ENCODE measurements at regions not wholly inside any gene's neighbourhood (a gene's known extent, or its start where the extent isn't known, plus 50 kb on each side); places are given as distances from the start of the nearest gene placed in this dataset.

- no peak for DNase-seq (ENCODE audit: low spot score)
Observed at GRCh38 chr1:193726722-193727121, 540.3 kb upstream of the B3GALT2 start.

- DNase-seq (ENCODE audit: low spot score) = no peak
Observed at GRCh38 chr1:193712392-193712791, 526.0 kb upstream of the B3GALT2 start.

- DNase-seq (ENCODE audit: low spot score) = no peak
Observed at GRCh38 chr1:193709607-193710006, 523.2 kb upstream of the B3GALT2 start.

- DNase-seq (ENCODE audit: low spot score) = no peak
Observed at GRCh38 chr1:193707271-193708021, 521.0 kb upstream of the B3GALT2 start.

GRCh38 chr1:193706766-193707165 is 520.4 kb upstream of the B3GALT2 start:
- DNase-seq (ENCODE audit: low spot score) = no peak

GRCh38 chr1:193705554-193705981 is 519.2 kb upstream of the B3GALT2 start:
- no peak for DNase-seq (ENCODE audit: low spot score)

- no peak for DNase-seq (ENCODE audit: low spot score)
Observed at GRCh38 chr1:193703655-193704054, 517.2 kb upstream of the B3GALT2 start.

- DNase-seq (ENCODE audit: low spot score) = no peak
Observed at GRCh38 chr1:193703121-193703520, 516.7 kb upstream of the B3GALT2 start.

- no peak for DNase-seq (ENCODE audit: low spot score)
Observed at GRCh38 chr1:193701759-193702158, 515.3 kb upstream of the B3GALT2 start.

GRCh38 chr1:193700710-193701355 is 514.4 kb upstream of the B3GALT2 start:
- no peak for DNase-seq (ENCODE audit: low spot score)

- no peak for DNase-seq (ENCODE audit: low spot score)
Observed at GRCh38 chr1:193699261-193699660, 512.8 kb upstream of the B3GALT2 start.

- no peak for DNase-seq (ENCODE audit: low spot score)
Observed at GRCh38 chr1:193697776-193698175, 511.4 kb upstream of the B3GALT2 start.

- no peak for DNase-seq (ENCODE audit: low spot score)
Observed at GRCh38 chr1:193697115-193697762, 510.8 kb upstream of the B3GALT2 start.

- DNase-seq (ENCODE audit: low spot score) = no peak
Observed at GRCh38 chr1:193694741-193695140, 508.3 kb upstream of the B3GALT2 start.

GRCh38 chr1:193685986-193686385 is 499.6 kb upstream of the B3GALT2 start:
- DNase-seq (ENCODE audit: low spot score) = no peak

- DNase-seq (ENCODE audit: low spot score) = no peak
Observed at GRCh38 chr1:193681422-193681821, 495.0 kb upstream of the B3GALT2 start.

GRCh38 chr1:193680924-193681316 is 494.5 kb upstream of the B3GALT2 start:
- no peak for DNase-seq (ENCODE audit: low spot score)

- DNase-seq (ENCODE audit: low spot score) = no peak
Observed at GRCh38 chr1:193680247-193680923, 494.0 kb upstream of the B3GALT2 start.

GRCh38 chr1:193677874-193678273 is 491.5 kb upstream of the B3GALT2 start:
- no peak for DNase-seq (ENCODE audit: low spot score)

- no peak for DNase-seq (ENCODE audit: low spot score)
Observed at GRCh38 chr1:193676996-193677549, 490.7 kb upstream of the B3GALT2 start.

- DNase-seq (ENCODE audit: low spot score) = no peak
Observed at GRCh38 chr1:193674292-193674944, 488.0 kb upstream of the B3GALT2 start.
